ENCODE measurements at regions not wholly inside any gene's neighbourhood (a gene's known extent, or its start where the extent isn't known, plus 50 kb on each side); places are given as distances from the start of the nearest gene placed in this dataset.
"Not testable (repeated sequence)": the region's sequence is repeated elsewhere in the genome, so short reads cannot be mapped to it uniquely, and the experiment has no call there.

DNA sequence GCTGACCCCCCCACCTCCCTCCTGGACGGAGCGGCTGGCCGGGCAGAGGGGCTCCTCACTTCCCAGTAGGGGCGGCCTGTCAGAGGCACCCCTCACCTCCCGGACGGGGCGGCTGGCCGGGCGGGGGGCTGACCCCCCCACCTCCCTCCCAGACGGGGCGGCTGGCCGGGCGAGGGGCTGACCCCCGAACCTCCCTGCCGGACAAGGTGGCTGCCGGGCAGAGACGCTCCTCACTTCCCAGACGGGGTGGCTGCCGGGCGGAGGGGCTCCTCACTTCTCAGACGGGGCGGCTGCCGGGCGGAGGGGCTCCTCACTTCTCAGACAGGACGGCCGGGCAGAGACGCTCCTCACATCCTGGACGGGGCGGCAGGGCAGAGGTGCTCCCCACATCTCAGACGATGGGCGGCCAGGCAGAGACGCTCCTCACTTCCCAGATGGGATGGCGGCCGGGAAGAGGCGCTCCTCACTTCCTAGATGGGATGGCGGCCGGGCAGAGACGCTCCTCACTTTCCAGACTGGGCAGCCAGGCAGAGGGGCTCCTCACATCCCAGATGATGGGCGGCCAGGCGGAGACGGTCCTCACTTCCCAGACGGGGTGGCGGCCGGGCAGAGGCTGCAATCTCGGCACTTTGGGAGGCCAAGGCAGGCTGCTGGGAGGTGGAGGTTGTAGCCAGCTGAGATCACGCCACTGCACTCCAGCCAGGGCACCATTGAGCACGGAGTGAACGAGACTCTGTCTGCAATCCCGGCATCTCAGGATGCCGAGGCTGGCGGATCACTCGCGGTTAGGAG lies 66.2 kb upstream of the PAPPA2 start:
- H3K27me3 ChIP-seq (ENCODE audit: control insufficient read depth, insufficient read depth, low read length); H3K27ac ChIP-seq (ENCODE audit: low read depth, low read length); DNase-seq (ENCODE audit: low read depth, low spot score); H3K9me3 ChIP-seq (ENCODE audit: control insufficient read depth, insufficient read depth, low read length); CTCF ChIA-PET; H3K4me3 ChIP-seq (ENCODE audit: low read depth, low read length); POLR2A ChIA-PET: not testable (repeated sequence)

- Histone ChIP-seq H3K9me3 (ENCODE audit: control insufficient read depth, insufficient read depth, low read length) (peaks cover 9% of the 10 kb centered on the region), H3K27ac (ENCODE audit: low read depth, low read length) (no peak overlapping the region), H3K27me3 (ENCODE audit: control insufficient read depth, insufficient read depth, low read length) (no peaks in the 10 kb centered on the region), H3K4me3 (ENCODE audit: low read depth, low read length) (no peak overlapping the region)
- DNase-seq (ENCODE audit: low read depth, low spot score), result no peak
- TF ChIP-seq, protein P1, sequence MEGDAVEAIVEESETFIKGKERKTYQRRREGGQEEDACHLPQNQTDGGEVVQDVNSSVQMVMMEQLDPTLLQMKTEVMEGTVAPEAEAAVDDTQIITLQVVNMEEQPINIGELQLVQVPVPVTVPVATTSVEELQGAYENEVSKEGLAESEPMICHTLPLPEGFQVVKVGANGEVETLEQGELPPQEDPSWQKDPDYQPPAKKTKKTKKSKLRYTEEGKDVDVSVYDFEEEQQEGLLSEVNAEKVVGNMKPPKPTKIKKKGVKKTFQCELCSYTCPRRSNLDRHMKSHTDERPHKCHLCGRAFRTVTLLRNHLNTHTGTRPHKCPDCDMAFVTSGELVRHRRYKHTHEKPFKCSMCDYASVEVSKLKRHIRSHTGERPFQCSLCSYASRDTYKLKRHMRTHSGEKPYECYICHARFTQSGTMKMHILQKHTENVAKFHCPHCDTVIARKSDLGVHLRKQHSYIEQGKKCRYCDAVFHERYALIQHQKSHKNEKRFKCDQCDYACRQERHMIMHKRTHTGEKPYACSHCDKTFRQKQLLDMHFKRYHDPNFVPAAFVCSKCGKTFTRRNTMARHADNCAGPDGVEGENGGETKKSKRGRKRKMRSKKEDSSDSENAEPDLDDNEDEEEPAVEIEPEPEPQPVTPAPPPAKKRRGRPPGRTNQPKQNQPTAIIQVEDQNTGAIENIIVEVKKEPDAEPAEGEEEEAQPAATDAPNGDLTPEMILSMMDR (IDR thresholded peaks at IDR 0.05; ENCODE audit: low read depth, low read length), result no peak
- ChIA-PET POLR2A (no interaction called here), CTCF (no interaction called here)
Measured at GRCh38 chr1:176391621-176392020, 71.4 kb upstream of the PAPPA2 start.

DNA sequence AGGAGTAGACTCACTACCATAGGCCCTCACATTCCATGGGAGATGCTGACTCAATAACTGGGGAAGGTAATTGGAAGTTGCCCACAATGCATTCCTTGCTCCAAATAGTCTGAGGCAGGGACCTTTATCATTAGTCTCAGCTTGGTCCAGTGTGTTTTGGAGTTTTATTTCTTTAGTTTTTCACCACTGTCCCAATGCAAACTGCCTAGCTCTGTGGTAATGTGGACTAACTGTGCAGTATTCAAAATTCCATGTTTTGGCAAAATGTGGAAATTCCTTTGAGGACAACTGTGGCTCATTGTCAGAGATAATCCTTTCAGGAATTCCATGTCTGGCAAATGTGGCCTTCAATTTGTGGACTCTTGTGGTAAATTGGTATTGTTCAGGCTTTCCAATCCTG lies 78.1 kb upstream of the PAPPA2 start:
- TF ChIP-seq, protein P1 (IDR thresholded peaks at IDR 0.05; ENCODE audit: low read depth, low read length), result no peak
- CTCF ChIA-PET, result no interaction called here
- Histone ChIP-seq H3K4me3 (ENCODE audit: low read depth, low read length) (no peak overlapping the region), H3K9me3 (ENCODE audit: control insufficient read depth, insufficient read depth, low read length) (no peaks in the 10 kb centered on the region), H3K27me3 (ENCODE audit: control insufficient read depth, insufficient read depth, low read length) (no peaks in the 10 kb centered on the region), H3K27ac (ENCODE audit: low read depth, low read length) (no peak overlapping the region)
- DNase-seq (ENCODE audit: low read depth, low spot score), result no peak
- POLR2A ChIA-PET, result no interaction called here

DNA sequence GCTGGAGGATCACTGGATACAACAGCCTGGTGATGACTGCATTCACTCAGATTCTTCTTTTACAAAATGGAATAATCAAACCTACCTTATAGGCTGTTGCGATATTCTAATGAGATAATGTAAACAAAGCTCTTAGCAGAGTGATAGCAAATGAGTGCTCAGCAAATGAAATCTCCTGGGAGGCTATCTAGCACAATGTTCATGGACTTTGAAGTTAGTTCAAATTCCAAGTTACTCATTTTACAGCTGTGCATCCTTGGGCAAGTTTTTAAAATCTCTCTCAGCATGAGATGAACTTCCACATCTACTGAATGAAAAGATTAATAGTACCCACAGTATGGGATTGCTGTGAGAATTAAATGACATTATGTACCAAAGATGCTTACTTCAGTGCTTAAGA lies 80.8 kb upstream of the PAPPA2 start:
- H3K27me3 ChIP-seq (ENCODE audit: control insufficient read depth, insufficient read depth, low read length), result no peaks in the 10 kb centered on the region
- H3K27ac ChIP-seq (ENCODE audit: low read depth, low read length), result no peak overlapping the region
- DNase-seq (ENCODE audit: low read depth, low spot score), result no peak
- CTCF ChIA-PET, result interaction anchor here (1.3 kb wide), 1 partner anchor 9 kb away, joined by 3 read pairs; no protein-coding TSS in a partner anchor
- TF ChIP-seq, protein P1 (IDR thresholded peaks at IDR 0.05; ENCODE audit: low read depth, low read length), result no peak
- POLR2A ChIA-PET, result no interaction called here
- H3K4me3 ChIP-seq (ENCODE audit: low read depth, low read length), result no peak overlapping the region
- no peaks in the 10 kb centered on the region for H3K9me3 ChIP-seq (ENCODE audit: control insufficient read depth, insufficient read depth, low read length)

GRCh38 chr1:176379626-176380339 lies 83.2 kb upstream of the PAPPA2 start:
- no peaks in the 10 kb centered on the region for H3K27me3 ChIP-seq (ENCODE audit: control insufficient read depth, insufficient read depth, low read length)
- CTCF ChIA-PET, result no interaction called here
- H3K9me3 ChIP-seq (ENCODE audit: control insufficient read depth, insufficient read depth, low read length), result no peaks in the 10 kb centered on the region
- DNase-seq (ENCODE audit: low read depth, low spot score), result no peak
- POLR2A ChIA-PET, result no interaction called here
- TF ChIP-seq, protein P1 (IDR thresholded peaks at IDR 0.05; ENCODE audit: low read depth, low read length), result no peak
- H3K27ac ChIP-seq (ENCODE audit: low read depth, low read length), result no peak overlapping the region
- H3K4me3 ChIP-seq (ENCODE audit: low read depth, low read length), result no peak overlapping the region
